ENCODE measurements at regions not wholly inside any gene's neighbourhood (a gene's known extent, or its start where the extent isn't known, plus 50 kb on each side); places are given as distances from the start of the nearest gene placed in this dataset.

GRCh38 chr15:46408312-46408711 lies 773.5 kb downstream of the SQOR start:
- WGBS, 2 experiments (ENCODE audit: extremely low coverage in 1 of 2, insufficient coverage in 1 of 2, insufficient read length in 1 of 2, insufficient replicate concordance in 2 of 2, low coverage in 1 of 2, low lambda C conversion rate in 2 of 2, missing lambda C conversion rate in 1 of 2) = 64% methylated on average over 2 of the region's 2 CpGs; no CpG with 5 or more reads in 1 of the 2 experiments
- ChIA-PET POLR2A (ENCODE audit: partially characterized antibody) (no interaction called here), CTCF (ENCODE audit: partially characterized antibody) (no interaction called here)
- Histone ChIP-seq H3K36me3 (ENCODE audit: control insufficient read depth in 2 of 4, insufficient read depth in 4 of 4, low read length in 3 of 4) (no peaks in the 10 kb centered on the region), H3K27ac (ENCODE audit: low read depth, low read length) (no peak overlapping the region), H3K23ac (ENCODE audit: insufficient read length) (no peak overlapping the region), H3K27me3 (replicated peaks in 1 of 4; ENCODE audit: control insufficient read depth in 3 of 4, extremely low read depth in 1 of 4, insufficient read depth in 3 of 4, low read length in 3 of 4) (no peaks in the 10 kb centered on the region; a peak in 1 of 7 replicates), H4K20me1 (replicated peaks in 1 of 2; ENCODE audit: control insufficient read depth in 1 of 2, insufficient read depth in 2 of 2, low read length in 2 of 2) (no peaks in the 10 kb centered on the region), H4K8ac (ENCODE audit: extremely low read depth, insufficient read depth, low read length) (no peak overlapping the region), H3K79me1 (ENCODE audit: low read depth, low read length) (no peaks in the 10 kb centered on the region), H3K79me2 (ENCODE audit: control insufficient read depth in 1 of 2, insufficient read depth in 2 of 2, low read length in 2 of 2) (no peaks in the 10 kb centered on the region), H2BK120ac (replicated peaks; ENCODE audit: low read depth, low read length) (no peak overlapping the region), H3K4me2 (ENCODE audit: insufficient read depth in 1 of 2, low read depth in 2 of 2, low read length in 2 of 2) (no peak overlapping the region), H2AK5ac (ENCODE audit: low read depth, low read length) (no peak overlapping the region), H3K9me3 (ENCODE audit: insufficient read depth in 2 of 2, low read depth in 1 of 2, low read length in 1 of 2) (no peaks in the 10 kb centered on the region), H3K18ac (ENCODE audit: extremely low read depth, low read length) (no peak overlapping the region), H2BK5ac (ENCODE audit: low read depth, low read length) (no peak overlapping the region), H3K14ac (ENCODE audit: insufficient read length) (no peak overlapping the region), H3K4me3 (ENCODE audit: extremely low read depth in 1 of 4, insufficient read depth in 2 of 4, low read depth in 3 of 4, low read length in 4 of 4) (no peak overlapping the region), H3K9ac (replicated peaks in 1 of 4; ENCODE audit: extremely low read depth in 1 of 4, low read depth in 3 of 4, low read length in 3 of 4) (no peak overlapping the region), H4K5ac (ENCODE audit: insufficient read length, low read depth, low read length) (no peak overlapping the region), H4K91ac (replicated peaks; ENCODE audit: insufficient read length, low read length) (no peak overlapping the region), H2BK15ac (ENCODE audit: low read length) (no peak overlapping the region), H2BK20ac (ENCODE audit: low read length) (no peak overlapping the region), H2AFZ (ENCODE audit: low read length) (no peak overlapping the region), H3K4me1 (replicated peaks in 1 of 4; ENCODE audit: control insufficient read depth in 3 of 4, insufficient read depth in 4 of 4, low read length in 3 of 4) (peaks cover 0 to 10% (median 3%) of the 10 kb centered on the region in 4 experiments; a peak in 6 of 7 replicates), H3K56ac (replicated peaks; ENCODE audit: insufficient read length, low read depth, low read length) (no peak overlapping the region), H3K23me2 (ENCODE audit: low read depth, low read length) (no peaks in the 10 kb centered on the region; the same call in 1 of the 2 replicates), H2BK12ac (ENCODE audit: low read depth, low read length) (no peak overlapping the region), H3K4ac (replicated peaks; ENCODE audit: insufficient read length, low read depth, low read length) (no peak overlapping the region)
- no peak for DNase-seq (ENCODE audit: low read depth in 1 of 2, low spot score in 2 of 2)
- FAIRE-seq = no peak
- no peak for TF ChIP-seq KDM5A (IDR thresholded peaks at IDR 0.05; ENCODE audit: low read length)
- no peak for TF ChIP-seq USF2 (IDR thresholded peaks at IDR 0.05; ENCODE audit: low read length)
- no peak for TF ChIP-seq SUZ12 (IDR thresholded peaks at IDR 0.05; ENCODE audit: low read length)
- TF ChIP-seq SP1 (IDR thresholded peaks at IDR 0.05; ENCODE audit: low read depth, low read length) = no peak
- TF ChIP-seq CTBP2 (IDR thresholded peaks at IDR 0.05; ENCODE audit: borderline replicate concordance, insufficient read depth, insufficient read length, low read length) = no peak
- no peak for TF ChIP-seq TCF12 (IDR thresholded peaks at IDR 0.05; ENCODE audit: low read depth, low read length)
- TF ChIP-seq TAF1 (IDR thresholded peaks at IDR 0.05; ENCODE audit: low read depth, low read length) = no peak

Data from H1 (cell line).